IMR-90 (cell line): ENCODE measurements at regions not wholly inside any gene's neighbourhood (a gene's known extent, or its start where the extent isn't known, plus 50 kb on each side); places are given as distances from the start of the nearest gene placed in this dataset.

Source experiments
- ATAC-seq: fragments of 200-7000 bp; cut with Tn5 transposase; 2 replicates; pipeline ENCODE4 v1.9.1; 2020; ENCODE audit warnings: low read depth, mild to moderate bottlenecking, moderate library complexity
- BruUV-seq: library from RNA; stranded (reverse); fragments of 400-500 nt; replicated peaks from 2 replicates; lab custom pipeline; 2021; lab: Mats Ljungman, UMichigan
- CTCF ChIA-PET: fragments of 300-600 bp; formaldehyde crosslinking; extraction: SDS; loops from one replicate; lab custom pipeline; 2021; ENCODE audit warnings: antibody characterized with exemption; lab: Yijun Ruan, JAX
- POLR2A ChIA-PET: fragments of 300-600 bp; sonication (Branson Sonifier 250); formaldehyde crosslinking; loops from one replicate; lab custom pipeline; 2022; ENCODE audit warnings: antibody characterized with exemption; ENCODE audit not compliant: unreplicated experiment; lab: Charles Lee
- DNase-seq: peaks from one replicate; pipeline ENCODE4 v3.0.0; 2013
- H2AFZ ChIP-seq: replicated peaks from 2 replicates; pipeline ENCODE3; 2013; ENCODE audit warnings: low read length, mild to moderate bottlenecking; ENCODE audit not compliant: poor library complexity
- H2AK5ac ChIP-seq: 2 replicates; pipeline ENCODE4 v1.6.1; 2013; ENCODE audit warnings: low read depth, low read length, inconsistent platforms
- H2AK9ac ChIP-seq: replicated peaks from 2 replicates; pipeline ENCODE3; 2013; ENCODE audit warnings: mild to moderate bottlenecking, low read depth, low read length, moderate library complexity; ENCODE audit not compliant: poor library complexity
- H2BK120ac ChIP-seq: 2 replicates; pipeline ENCODE4 v1.6.1; 2013; ENCODE audit warnings: low read depth, low read length, inconsistent platforms
- H2BK15ac ChIP-seq: 3 replicates; pipeline ENCODE4 v1.6.1; 2013; ENCODE audit warnings: low read depth, low read length, inconsistent platforms
- H2BK20ac ChIP-seq: 2 replicates; pipeline ENCODE4 v1.6.1; 2013; ENCODE audit warnings: low read depth, mild to moderate bottlenecking, inconsistent platforms, low read length, moderate library complexity
- H2BK5ac ChIP-seq: 2 replicates; pipeline ENCODE4 v1.6.1; 2013; ENCODE audit warnings: mild to moderate bottlenecking, low read depth, low read length, inconsistent platforms; ENCODE audit not compliant: poor library complexity, severe bottlenecking
- H3K14ac ChIP-seq: replicated peaks from 2 replicates; pipeline ENCODE4 v1.6.1; 2013; ENCODE audit warnings: low read depth, low read length, inconsistent platforms
- H3K18ac ChIP-seq: 2 replicates; pipeline ENCODE4 v1.6.1; 2013; ENCODE audit warnings: low read depth, low read length, control low read depth
- H3K23ac ChIP-seq: 2 replicates; pipeline ENCODE4 v1.6.1; 2013; ENCODE audit warnings: low read depth, low read length, inconsistent platforms
- H3K27ac ChIP-seq: 2 replicates; pipeline ENCODE4 v1.5.1; 2013; ENCODE audit warnings: mild to moderate bottlenecking, control low read depth, low read length; ENCODE audit not compliant: insufficient read depth
- H3K27me3 ChIP-seq: 2 replicates; pipeline ENCODE4 v1.6.1; 2013; ENCODE audit warnings: low read length; ENCODE audit not compliant: control insufficient read depth, insufficient read depth
- H3K36me3 ChIP-seq: 2 replicates; pipeline ENCODE4 v1.6.1; 2013; ENCODE audit warnings: low read length, mixed read lengths; ENCODE audit not compliant: control insufficient read depth, insufficient read depth
- H3K4ac ChIP-seq: 2 replicates; pipeline ENCODE4 v1.6.1; 2013; ENCODE audit warnings: low read depth, low read length, inconsistent platforms
- H3K4me1 ChIP-seq: 2 replicates; pipeline ENCODE4 v1.6.1; 2013; ENCODE audit warnings: low read length, mixed read lengths; ENCODE audit not compliant: control insufficient read depth, insufficient read depth
- H3K4me2 ChIP-seq: 2 replicates; pipeline ENCODE4 v1.6.1; 2013; ENCODE audit warnings: low read depth, mild to moderate bottlenecking, control low read depth, low read length, moderate library complexity
- H3K4me3 ChIP-seq: 2 replicates; pipeline ENCODE4 v1.5.1; 2013; ENCODE audit warnings: low read depth, mild to moderate bottlenecking, control low read depth, low read length, moderate library complexity; ENCODE audit not compliant: insufficient read depth
- H3K56ac ChIP-seq: 2 replicates; pipeline ENCODE4 v1.6.1; 2013; ENCODE audit warnings: low read length, inconsistent platforms; ENCODE audit not compliant: insufficient read depth; ENCODE audit errors: extremely low read depth
- H3K79me1 ChIP-seq, 2 experiments: 2 replicates each; pipeline ENCODE4 v1.6.1; 2013; ENCODE audit warnings: low read length in 2 of 2, inconsistent platforms in 1 of 2, low read depth in 1 of 2
- H3K9ac ChIP-seq: 2 replicates; pipeline ENCODE4 v1.6.1; 2013; ENCODE audit warnings: low read depth, low read length, control low read depth
- H3K9me1 ChIP-seq: 2 replicates; pipeline ENCODE4 v1.6.1; 2013; ENCODE audit warnings: low read length, inconsistent platforms; ENCODE audit not compliant: insufficient read depth
- H3K9me3 ChIP-seq: 2 replicates; pipeline ENCODE4 v1.6.1; 2013; ENCODE audit warnings: low read length; ENCODE audit not compliant: control insufficient read depth, insufficient read depth
- H4K20me1 ChIP-seq: 2 replicates; pipeline ENCODE4 v1.6.1; 2013; ENCODE audit warnings: low read length, inconsistent platforms; ENCODE audit not compliant: insufficient read depth
- H4K5ac ChIP-seq: 2 replicates; pipeline ENCODE4 v1.6.1; 2013; ENCODE audit warnings: mild to moderate bottlenecking, low read depth, low read length, control low read depth
- H4K8ac ChIP-seq, 2 experiments: 2 replicates each; pipeline ENCODE4 v1.6.1; 2013; ENCODE audit warnings: low read depth in 2 of 2, low read length in 2 of 2, control low read depth in 1 of 2, inconsistent platforms in 1 of 2
- H4K91ac ChIP-seq: 2 replicates; pipeline ENCODE4 v1.6.1; 2013; ENCODE audit warnings: low read depth, low read length, inconsistent platforms; ENCODE audit not compliant: insufficient read depth
- BHLHE40 ChIP-seq: fragments of 150-350 bp; IDR thresholded peaks from 2 replicates; pipeline ENCODE4 v1.6.1; 2016; ENCODE audit warnings: mild to moderate bottlenecking, low read depth, low read length
- CEBPB ChIP-seq: IDR thresholded peaks from 2 replicates; pipeline ENCODE4 v1.6.1; 2012; ENCODE audit warnings: low read depth, low read length, improper control_type of control experiment
- CHD1 ChIP-seq: IDR thresholded peaks from 2 replicates; pipeline ENCODE4 v1.6.1; 2012; ENCODE audit warnings: low read depth, low read length, improper control_type of control experiment
- ELK1 ChIP-seq: fragments of 150-350 bp; IDR thresholded peaks from 2 replicates; pipeline ENCODE4 v1.6.1; 2016; ENCODE audit warnings: low read depth, mild to moderate bottlenecking, low read length, moderate library complexity, borderline replicate concordance
- FOS ChIP-seq: fragments of 150-350 bp; IDR thresholded peaks from 2 replicates; pipeline ENCODE4 v1.6.1; 2016; ENCODE audit warnings: low read depth, low read length
- MAFK ChIP-seq: IDR thresholded peaks from 2 replicates; pipeline ENCODE4 v1.6.1; 2012; ENCODE audit warnings: low read depth, low read length, improper control_type of control experiment
- MAZ ChIP-seq: IDR thresholded peaks from 2 replicates; pipeline ENCODE4 v1.6.1; 2012; ENCODE audit warnings: low read depth, mild to moderate bottlenecking, low read length, improper control_type of control experiment, moderate library complexity, borderline replicate concordance
- MXI1 ChIP-seq: IDR thresholded peaks from 2 replicates; pipeline ENCODE4 v1.6.1; 2012; ENCODE audit warnings: low read depth, mild to moderate bottlenecking, low read length, moderate library complexity, borderline replicate concordance
- NFE2L2 ChIP-seq: fragments of 150-350 bp; IDR thresholded peaks from 2 replicates; pipeline ENCODE4 v1.6.1; 2016; ENCODE audit warnings: low read depth, mild to moderate bottlenecking, low read length
- POLR2A ChIP-seq: IDR thresholded peaks from 2 replicates; pipeline ENCODE4 v1.6.1; 2012; ENCODE audit warnings: mild to moderate bottlenecking, low read depth, low read length
- RAD21 ChIP-seq: IDR thresholded peaks from 2 replicates; pipeline ENCODE4 v1.6.1; 2012; ENCODE audit warnings: low read length, improper control_type of control experiment
- RCOR1 ChIP-seq: IDR thresholded peaks from 2 replicates; pipeline ENCODE4 v1.6.1; 2012; ENCODE audit warnings: mild to moderate bottlenecking, low read length, improper control_type of control experiment; ENCODE audit not compliant: insufficient replicate concordance
- RFX5 ChIP-seq: IDR thresholded peaks from 2 replicates; pipeline ENCODE4 v1.8.0; 2012; ENCODE audit warnings: low read depth, mild to moderate bottlenecking, low read length, moderate library complexity
- SMC3 ChIP-seq: fragments of 150-350 bp; IDR thresholded peaks from 2 replicates; pipeline ENCODE4 v1.6.1; 2016; ENCODE audit warnings: low read depth, mild to moderate bottlenecking, antibody characterized with exemption, low read length, moderate library complexity
- USF2 ChIP-seq: fragments of 150-350 bp; IDR thresholded peaks from 2 replicates; pipeline ENCODE4 v1.6.1; 2017; ENCODE audit warnings: mild to moderate bottlenecking, antibody characterized with exemption, low read length, low read depth
- WGBS, 2 experiments: methylation state at CpG; one replicate each; pipeline versions ENCODE4 v1.1.5 to v1.1.7; 2013; ENCODE audit warnings: missing lambda C conversion rate in 2 of 2; ENCODE audit not compliant: insufficient read length in 1 of 2; ENCODE audit errors: extremely low coverage in 2 of 2; 5-methylcytosine and 5-hydroxymethylcytosine counted together
- dilution Hi-C: fragments of 300-500 bp; cut with HindIII; formaldehyde crosslinking; loops from one replicate; pipeline ENCODE4 v1.14.3; 2018; ENCODE audit warnings: low sequenced_read_pairs; ENCODE audit not compliant: unreplicated experiment
- in situ Hi-C: fragments of 300-500 bp; cut with MboI; formaldehyde crosslinking; loops from 3 replicates; pipeline ENCODE4 v1.14.3; 2019; ENCODE audit warnings: low sequenced_read_pairs, inconsistent platforms, mixed read lengths
- intact Hi-C: fragments of 100-400 bp; cut with micrococcal nuclease; formaldehyde crosslinking; loops from 2 replicates; pipeline ENCODE4 v1.10.0; 2022
- TF ChIP-seq, protein P1 (sequence below): conservative IDR thresholded peaks from 2 replicates; pipeline ENCODE4 v1.5.1; 2012; ENCODE audit warnings: mild to moderate bottlenecking, low read depth, low read length, improper control_type of control experiment

- no peak overlapping the region for H3K4me2 ChIP-seq
- no peak for DNase-seq
- no peak overlapping the region for H3K56ac ChIP-seq
- no peaks in the 10 kb centered on the region for H3K79me1 ChIP-seq
- no peak overlapping the region for H2AFZ ChIP-seq
- H3K27me3 ChIP-seq = no peaks in the 10 kb centered on the region
- H2BK120ac ChIP-seq = no peak overlapping the region
- H4K5ac ChIP-seq = no peak overlapping the region
- BruUV-seq = no TSS peak
- H3K18ac ChIP-seq = no peak overlapping the region
- H2BK20ac ChIP-seq = no peak overlapping the region
- intact Hi-C loops = no loop called here
- H3K9me3 ChIP-seq = peaks cover 22% of the 10 kb centered on the region
- dilution Hi-C loops = no loop called here
- CTCF ChIA-PET = no interaction called here
- H3K4me3 ChIP-seq = no peak overlapping the region
- no peak overlapping the region for H2AK5ac ChIP-seq
- in situ Hi-C loops = no loop called here
- H4K91ac ChIP-seq = no peak overlapping the region
- no peak overlapping the region for H3K4ac ChIP-seq
- no peak overlapping the region for H2BK15ac ChIP-seq
- POLR2A ChIA-PET = no interaction called here
- WGBS, 2 experiments = no CpG with 5 or more reads among the region's 1 CpG
- no peaks in the 10 kb centered on the region for H3K9me1 ChIP-seq
- H2AK9ac ChIP-seq = no peak overlapping the region
- no peaks in the 10 kb centered on the region for H4K20me1 ChIP-seq
- no peak overlapping the region for H3K9ac ChIP-seq
- TF ChIP-seq MAZ = no peak
- TF ChIP-seq, protein P1, sequence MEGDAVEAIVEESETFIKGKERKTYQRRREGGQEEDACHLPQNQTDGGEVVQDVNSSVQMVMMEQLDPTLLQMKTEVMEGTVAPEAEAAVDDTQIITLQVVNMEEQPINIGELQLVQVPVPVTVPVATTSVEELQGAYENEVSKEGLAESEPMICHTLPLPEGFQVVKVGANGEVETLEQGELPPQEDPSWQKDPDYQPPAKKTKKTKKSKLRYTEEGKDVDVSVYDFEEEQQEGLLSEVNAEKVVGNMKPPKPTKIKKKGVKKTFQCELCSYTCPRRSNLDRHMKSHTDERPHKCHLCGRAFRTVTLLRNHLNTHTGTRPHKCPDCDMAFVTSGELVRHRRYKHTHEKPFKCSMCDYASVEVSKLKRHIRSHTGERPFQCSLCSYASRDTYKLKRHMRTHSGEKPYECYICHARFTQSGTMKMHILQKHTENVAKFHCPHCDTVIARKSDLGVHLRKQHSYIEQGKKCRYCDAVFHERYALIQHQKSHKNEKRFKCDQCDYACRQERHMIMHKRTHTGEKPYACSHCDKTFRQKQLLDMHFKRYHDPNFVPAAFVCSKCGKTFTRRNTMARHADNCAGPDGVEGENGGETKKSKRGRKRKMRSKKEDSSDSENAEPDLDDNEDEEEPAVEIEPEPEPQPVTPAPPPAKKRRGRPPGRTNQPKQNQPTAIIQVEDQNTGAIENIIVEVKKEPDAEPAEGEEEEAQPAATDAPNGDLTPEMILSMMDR = no peak
- TF ChIP-seq BHLHE40 = no peak
- TF ChIP-seq RCOR1 = no peak
- TF ChIP-seq USF2 = no peak
- TF ChIP-seq NFE2L2 = no peak
- no peak for TF ChIP-seq FOS
- no peak for TF ChIP-seq RFX5
- TF ChIP-seq CEBPB = no peak
- TF ChIP-seq SMC3 = no peak
- no peak for TF ChIP-seq ELK1
- no peak for TF ChIP-seq CHD1
- no peak for TF ChIP-seq MAFK
- TF ChIP-seq RAD21 = no peak
- no peak for TF ChIP-seq POLR2A
- TF ChIP-seq MXI1 = no peak
- no peak overlapping the region for H3K27ac ChIP-seq
- no peak overlapping the region for H2BK5ac ChIP-seq
- H3K36me3 ChIP-seq = no peaks in the 10 kb centered on the region
- no peaks in the 10 kb centered on the region for H3K4me1 ChIP-seq
- H3K23ac ChIP-seq = no peak overlapping the region
- no peak for ATAC-seq
- no peak overlapping the region for H4K8ac ChIP-seq
- H3K14ac ChIP-seq = no peak overlapping the region
Observed at GRCh38 chr20:56098981-56099500, 93.7 kb upstream of the CBLN4 start.
